H1 (cell line): ENCODE measurements at regions not wholly inside any gene's neighbourhood (a gene's known extent, or its start where the extent isn't known, plus 50 kb on each side); places are given as distances from the start of the nearest gene placed in this dataset.

Experiments used
- CHD1 ChIP-seq: IDR thresholded peaks from 2 replicates; pipeline ENCODE4 v1.6.1; 2012; ENCODE audit warnings: low read depth, low read length, improper control_type of control experiment
- GABPA ChIP-seq: IDR thresholded peaks from 2 replicates; pipeline ENCODE4 v1.6.1; 2011; ENCODE audit warnings: mild to moderate bottlenecking, low read length, moderate library complexity, borderline replicate concordance; ENCODE audit not compliant: insufficient read depth
- JUND ChIP-seq: IDR thresholded peaks from 2 replicates; pipeline ENCODE4 v1.6.1; 2011; ENCODE audit warnings: mild to moderate bottlenecking, improper control_type of control experiment, low read length
- KDM4A ChIP-seq: IDR thresholded peaks from one replicate; pipeline ENCODE4 v1.7.1; 2012; ENCODE audit warnings: low read depth, mild to moderate bottlenecking, moderate library complexity, low read length, inconsistent platforms; ENCODE audit not compliant: severe bottlenecking
- MAFK ChIP-seq: IDR thresholded peaks from 2 replicates; pipeline ENCODE4 v1.6.1; 2012; ENCODE audit warnings: low read depth, mild to moderate bottlenecking, improper control_type of control experiment, low read length
- MAX ChIP-seq: IDR thresholded peaks from 2 replicates; pipeline ENCODE4 v1.6.1; 2012; ENCODE audit warnings: inconsistent platforms
- SIRT6 ChIP-seq: IDR thresholded peaks from one replicate; pipeline ENCODE4 v1.7.1; 2012; ENCODE audit warnings: low read length, inconsistent platforms
- SIX5 ChIP-seq: IDR thresholded peaks from 2 replicates; pipeline ENCODE4 v1.6.1; 2011; ENCODE audit warnings: mild to moderate bottlenecking, low read depth, low read length
- SP4 ChIP-seq: IDR thresholded peaks from 2 replicates; pipeline ENCODE4 v1.6.1; 2012; ENCODE audit warnings: low read length, inconsistent platforms

GRCh38 chr6:44614396-44614795 is 226.9 kb downstream of the CDC5L start (continued):
- no peak for TF ChIP-seq MAX
- no peak for TF ChIP-seq CHD1
- no peak for TF ChIP-seq GABPA
- no peak for TF ChIP-seq MAFK
- TF ChIP-seq JUND, result no peak
- no peak for TF ChIP-seq SP4
- TF ChIP-seq KDM4A, result no peak
- no peak for TF ChIP-seq SIRT6
- no peak for TF ChIP-seq SIX5
